ENCODE measurements at regions not wholly inside any gene's neighbourhood (a gene's known extent, or its start where the extent isn't known, plus 50 kb on each side); places are given as distances from the start of the nearest gene placed in this dataset.

- Histone ChIP-seq H3K4me3 (ENCODE audit: low read depth, low read length) (no peak overlapping the region), H3K36me3 (ENCODE audit: control insufficient read depth, insufficient read depth, low read length) (no peaks in the 10 kb centered on the region), H3K27me3 (ENCODE audit: control insufficient read depth, insufficient read depth, low read length) (no peaks in the 10 kb centered on the region)
- no peak for TF ChIP-seq CTCF (IDR thresholded peaks at IDR 0.05; ENCODE audit: insufficient read depth, low read length, poor library complexity, severe bottlenecking)
- DNase-seq (ENCODE audit: low read depth): no peak
Measured at GRCh38 chr6:142651384-142651783, 293.6 kb downstream of the HIVEP2 start.

GRCh38 chr6:142653710-142654420 lies 291.1 kb downstream of the HIVEP2 start:
- DNase-seq (ENCODE audit: low read depth): no peak
- Histone ChIP-seq H3K4me3 (ENCODE audit: low read depth, low read length) (no peak overlapping the region), H3K36me3 (ENCODE audit: control insufficient read depth, insufficient read depth, low read length) (no peaks in the 10 kb centered on the region), H3K27me3 (ENCODE audit: control insufficient read depth, insufficient read depth, low read length) (no peaks in the 10 kb centered on the region)
- TF ChIP-seq CTCF (IDR thresholded peaks at IDR 0.05; ENCODE audit: insufficient read depth, low read length, poor library complexity, severe bottlenecking): no peak

- H3K27me3 ChIP-seq (ENCODE audit: control insufficient read depth, insufficient read depth, low read length): no peaks in the 10 kb centered on the region
- TF ChIP-seq CTCF (IDR thresholded peaks at IDR 0.05; ENCODE audit: insufficient read depth, low read length, poor library complexity, severe bottlenecking): no peak
- DNase-seq (ENCODE audit: low read depth): no peak
Measured at GRCh38 chr6:142659661-142660060, 285.3 kb downstream of the HIVEP2 start.

GRCh38 chr6:142665393-142665792 lies 279.6 kb downstream of the HIVEP2 start:
- Histone ChIP-seq H3K36me3 (ENCODE audit: control insufficient read depth, insufficient read depth, low read length) (no peaks in the 10 kb centered on the region), H3K27me3 (ENCODE audit: control insufficient read depth, insufficient read depth, low read length) (no peaks in the 10 kb centered on the region), H3K4me3 (ENCODE audit: low read depth, low read length) (no peak overlapping the region)
- no peak for DNase-seq (ENCODE audit: low read depth)
- no peak for TF ChIP-seq CTCF (IDR thresholded peaks at IDR 0.05; ENCODE audit: insufficient read depth, low read length, poor library complexity, severe bottlenecking)

More at GRCh38 chr6:142659661-142660060, 285.3 kb downstream of the HIVEP2 start:
- no peaks in the 10 kb centered on the region for H3K36me3 ChIP-seq (ENCODE audit: control insufficient read depth, insufficient read depth, low read length)
- no peak overlapping the region for H3K4me3 ChIP-seq (ENCODE audit: low read depth, low read length)

- H3K4me3 ChIP-seq (ENCODE audit: low read depth, low read length): no peak overlapping the region
- TF ChIP-seq CTCF (IDR thresholded peaks at IDR 0.05; ENCODE audit: insufficient read depth, low read length, poor library complexity, severe bottlenecking): no peak
- H3K27me3 ChIP-seq (ENCODE audit: control insufficient read depth, insufficient read depth, low read length): no peaks in the 10 kb centered on the region
- H3K36me3 ChIP-seq (ENCODE audit: control insufficient read depth, insufficient read depth, low read length): no peaks in the 10 kb centered on the region
- DNase-seq (ENCODE audit: low read depth): no peak
Measured at GRCh38 chr6:142666599-142667185, 278.3 kb downstream of the HIVEP2 start.
